ENCODE measurements at regions not wholly inside any gene's neighbourhood (a gene's known extent, or its start where the extent isn't known, plus 50 kb on each side); places are given as distances from the start of the nearest gene placed in this dataset.
A peak's percentile ranks its signal among the peaks of the same experiment; 100 is the strongest.

- DNase-seq (ENCODE audit: low spot score) = no peak
These were observed 256.6 kb downstream of the GBA3 start for GRCh38 chr4:22949161-22949855.

- DNase-seq (ENCODE audit: low spot score) = no peak
These were observed 255.1 kb downstream of the GBA3 start for GRCh38 chr4:22947851-22948250.

GRCh38 chr4:22942920-22943559, 250.3 kb downstream of the GBA3 start:
- DNase-seq (ENCODE audit: low spot score) = no peak

- DNase-seq (ENCODE audit: low spot score) = no peak
These were observed 249.1 kb downstream of the GBA3 start for GRCh38 chr4:22941688-22942375.

- DNase-seq (ENCODE audit: low spot score) = no peak
These were observed 239.6 kb downstream of the GBA3 start for GRCh38 chr4:22932326-22932725.

GRCh38 chr4:22922426-22922825, 229.7 kb downstream of the GBA3 start:
- no peak for DNase-seq (ENCODE audit: low spot score)

- no peak for DNase-seq (ENCODE audit: low spot score)
These were observed 229.2 kb downstream of the GBA3 start for GRCh38 chr4:22921936-22922335.

- DNase-seq (ENCODE audit: low spot score) = no peak
These were observed 218.5 kb downstream of the GBA3 start for GRCh38 chr4:22911285-22911684.

- DNase-seq (ENCODE audit: low spot score) = no peak
These were observed 217.5 kb downstream of the GBA3 start for GRCh38 chr4:22910200-22910599.

- DNase-seq (ENCODE audit: low spot score) = no peak
These were observed 213.3 kb downstream of the GBA3 start for GRCh38 chr4:22906045-22906444.

GRCh38 chr4:22903913-22904312, 211.2 kb downstream of the GBA3 start:
- DNase-seq (ENCODE audit: low spot score) = no peak

- no peak for DNase-seq (ENCODE audit: low spot score)
These were observed 208.9 kb downstream of the GBA3 start for GRCh38 chr4:22901631-22902030.

GRCh38 chr4:22900876-22901275, 208.1 kb downstream of the GBA3 start:
- DNase-seq (ENCODE audit: low spot score) = no peak

- DNase-seq (ENCODE audit: low spot score) = peak; percentile 13
These were observed 204.9 kb downstream of the GBA3 start for GRCh38 chr4:22897520-22898108.

- DNase-seq (ENCODE audit: low spot score) = no peak
These were observed 202.7 kb downstream of the GBA3 start for GRCh38 chr4:22895482-22895881.

GRCh38 chr4:22884157-22884556, 191.4 kb downstream of the GBA3 start:
- no peak for DNase-seq (ENCODE audit: low spot score)

- no peak for DNase-seq (ENCODE audit: low spot score)
These were observed 188.7 kb downstream of the GBA3 start for GRCh38 chr4:22881411-22881810.

- no peak for DNase-seq (ENCODE audit: low spot score)
These were observed 184.8 kb downstream of the GBA3 start for GRCh38 chr4:22877486-22878052.

GRCh38 chr4:22876270-22876669, 183.5 kb downstream of the GBA3 start:
- DNase-seq (ENCODE audit: low spot score) = no peak

- DNase-seq (ENCODE audit: low spot score) = no peak
These were observed 183.0 kb downstream of the GBA3 start for GRCh38 chr4:22875587-22876257.

- no peak for DNase-seq (ENCODE audit: low spot score)
These were observed 181.7 kb downstream of the GBA3 start for GRCh38 chr4:22874334-22874912.

- DNase-seq (ENCODE audit: low spot score) = no peak
These were observed 181.2 kb downstream of the GBA3 start for GRCh38 chr4:22873899-22874298.
